Neural cell (in vitro differentiated cells): ENCODE measurements at regions not wholly inside any gene's neighbourhood (a gene's known extent, or its start where the extent isn't known, plus 50 kb on each side); places are given as distances from the start of the nearest gene placed in this dataset.

ENCODE experiments used
- CTCF ChIP-seq: fragments of 450-650 bp; IDR thresholded peaks from 2 replicates; pipeline ENCODE4 v1.5.1; 2014; ENCODE audit warnings: antibody characterized with exemption, mild to moderate bottlenecking, moderate library complexity; ENCODE audit not compliant: poor library complexity, severe bottlenecking
- EP300 ChIP-seq: fragments of 450-650 bp; conservative IDR thresholded peaks from 2 replicates; pipeline ENCODE4 v1.6.1; 2014; ENCODE audit warnings: antibody characterized with exemption, mild to moderate bottlenecking, moderate library complexity; ENCODE audit not compliant: poor library complexity, severe bottlenecking
- EZH2 ChIP-seq: fragments of 200-600, 300-800 bp; shearing (Covaris generic), sonication (generic); IDR thresholded peaks from 2 replicates; pipeline ENCODE4 v1.6.1; 2014; ENCODE audit warnings: antibody characterized with exemption, low read length, borderline replicate concordance, mild to moderate bottlenecking; ENCODE audit not compliant: insufficient read depth, poor library complexity, severe bottlenecking
- MXI1 ChIP-seq: fragments of 450-650 bp; conservative IDR thresholded peaks from 2 replicates; pipeline ENCODE4 v1.6.1; 2014; ENCODE audit warnings: antibody characterized with exemption, mild to moderate bottlenecking; ENCODE audit not compliant: poor library complexity, severe bottlenecking
- POLR2AphosphoS5 ChIP-seq: IDR thresholded peaks from 2 replicates; pipeline ENCODE4 v1.6.1; 2012
- RAD21 ChIP-seq: fragments of 450-650 bp; conservative IDR thresholded peaks from 2 replicates; pipeline ENCODE4 v1.6.1; 2014; ENCODE audit warnings: antibody characterized with exemption, mild to moderate bottlenecking, moderate library complexity
- SMC3 ChIP-seq: fragments of 450-650 bp; conservative IDR thresholded peaks from 2 replicates; pipeline ENCODE4 v1.6.1; 2014; ENCODE audit warnings: antibody characterized with exemption, mild to moderate bottlenecking, moderate library complexity; ENCODE audit not compliant: poor library complexity
- TAF1 ChIP-seq: IDR thresholded peaks from 2 replicates; pipeline ENCODE4 v1.6.1; 2012; ENCODE audit warnings: low read depth

DNA sequence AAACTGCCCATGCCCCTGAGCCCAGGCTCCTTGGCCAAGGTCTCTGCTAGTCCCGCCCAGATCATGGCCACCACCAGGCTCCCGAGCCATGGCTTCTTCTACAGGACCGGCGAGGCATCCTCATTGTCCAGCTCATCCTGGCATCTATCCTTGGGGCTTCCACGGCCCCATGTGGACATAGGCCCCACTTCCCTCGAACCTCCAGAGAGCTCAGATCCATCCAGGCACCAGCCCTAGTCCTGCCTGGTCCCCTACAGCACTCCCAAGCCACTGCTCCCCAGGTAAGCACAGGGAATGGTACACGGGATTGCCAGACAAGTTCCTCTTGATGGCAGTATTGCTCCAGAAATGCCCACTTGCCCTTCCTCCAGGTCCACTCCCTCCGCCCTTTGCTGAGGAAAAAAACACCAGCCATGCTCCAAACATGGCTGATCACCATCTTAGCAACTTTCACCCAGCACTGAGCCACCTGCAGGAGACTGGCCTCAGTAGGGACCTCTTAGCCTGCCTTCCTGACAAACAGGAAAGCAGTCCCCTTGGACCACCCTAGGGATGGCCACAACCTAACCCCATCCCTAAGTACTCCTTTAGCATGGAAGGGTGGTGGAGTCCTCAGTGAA lies 272.1 kb upstream of the AGTR2 start:
- TF ChIP-seq CTCF (no peak), TAF1 (no peak), EP300 (no peak), POLR2AphosphoS5 (no peak), EZH2 (no peak), RAD21 (no peak), MXI1 (no peak), SMC3 (no peak)
